GM19395 (cell line): ENCODE measurements at regions not wholly inside any gene's neighbourhood (a gene's known extent, or its start where the extent isn't known, plus 50 kb on each side); places are given as distances from the start of the nearest gene placed in this dataset.

ENCODE experiments used
- ATAC-seq: cut with Tn5 transposase; IDR thresholded peaks from one replicate; pipeline ENCODE4 v1.9.1; 2021; ENCODE audit warnings: mild to moderate bottlenecking, moderate library complexity; ENCODE audit not compliant: unreplicated experiment

- no peak for ATAC-seq
Observed at GRCh38 chr18:55064073-55064472, 104.8 kb upstream of the CCDC68 start.

GRCh38 chr18:55054021-55054990 lies 95.0 kb upstream of the CCDC68 start:
- no peak for ATAC-seq

- ATAC-seq = no peak
Observed at GRCh38 chr18:55048892-55049291, 89.6 kb upstream of the CCDC68 start.

- no peak for ATAC-seq
Observed at GRCh38 chr18:55047546-55047945, 88.3 kb upstream of the CCDC68 start.

GRCh38 chr18:55041366-55041765 lies 82.1 kb upstream of the CCDC68 start:
- no peak for ATAC-seq

- ATAC-seq = no peak
Observed at GRCh38 chr18:55038162-55038561, 78.9 kb upstream of the CCDC68 start.

- no peak for ATAC-seq
Observed at GRCh38 chr18:55034742-55035141, 75.5 kb upstream of the CCDC68 start.

GRCh38 chr18:55031979-55032378 lies 72.7 kb upstream of the CCDC68 start:
- ATAC-seq = no peak

- no peak for ATAC-seq
Observed at GRCh38 chr18:55031576-55031975, 72.3 kb upstream of the CCDC68 start.

GRCh38 chr18:55031164-55031563 lies 71.9 kb upstream of the CCDC68 start:
- ATAC-seq = no peak

- no peak for ATAC-seq
Observed at GRCh38 chr18:55024564-55024963, 65.3 kb upstream of the CCDC68 start.

- ATAC-seq = no peak
Observed at GRCh38 chr18:55018602-55019001, 59.3 kb upstream of the CCDC68 start.

- ATAC-seq = no peak
Observed at GRCh38 chr18:55014095-55014494, 54.8 kb upstream of the CCDC68 start.

- no peak for ATAC-seq
Observed at GRCh38 chr18:55013685-55014084, 54.4 kb upstream of the CCDC68 start.

- no peak for ATAC-seq
Observed at GRCh38 chr18:55013086-55013485, 53.8 kb upstream of the CCDC68 start.

- ATAC-seq = no peak
Observed at GRCh38 chr18:55012008-55012407, 52.7 kb upstream of the CCDC68 start.
